H1 (cell line): ENCODE measurements at regions not wholly inside any gene's neighbourhood (a gene's known extent, or its start where the extent isn't known, plus 50 kb on each side); places are given as distances from the start of the nearest gene placed in this dataset.
A peak's percentile ranks its signal among the peaks of the same experiment; 100 is the strongest.

ENCODE experiments used
- CTCF ChIA-PET: fragments of 300-600 bp; sonication (Branson Sonifier 250); formaldehyde crosslinking; loops from one replicate; lab custom pipeline; 2021; ENCODE audit not compliant: partially characterized antibody; lab: Charles Lee
- POLR2A ChIA-PET: fragments of 300-600 bp; sonication (Branson Sonifier 250); formaldehyde crosslinking; loops from one replicate; lab custom pipeline; 2021; ENCODE audit warnings: inconsistent platforms; ENCODE audit not compliant: partially characterized antibody; lab: Charles Lee
- DNase-seq, 2 experiments: peaks; one replicate each; pipeline versions ENCODE4 v3.0.0 to v3.0.0-alpha.2; 2010 to 2022; ENCODE audit warnings: low spot score in 2 of 2, low read depth in 1 of 2, mixed read lengths in 1 of 2
- FAIRE-seq: peaks from 2 replicates; lab custom pipeline; 2011; peaks lifted over from hg19 to GRCh38; lab: Jason Lieb, UNC
- H2AFZ ChIP-seq: 2 replicates; pipeline ENCODE4 v1.8.1; 2012; ENCODE audit warnings: low read length, inconsistent platforms
- H2AK5ac ChIP-seq: 2 replicates; pipeline ENCODE4 v1.6.1; 2013; ENCODE audit warnings: low read depth, low read length
- H2BK120ac ChIP-seq: replicated peaks from 2 replicates; pipeline ENCODE3; 2013; ENCODE audit warnings: low read depth, low read length, inconsistent platforms
- H2BK12ac ChIP-seq: 2 replicates; pipeline ENCODE4 v1.6.1; 2013; ENCODE audit warnings: low read depth, low read length
- H2BK15ac ChIP-seq: 2 replicates; pipeline ENCODE4 v1.6.1; 2013; ENCODE audit warnings: low read length
- H2BK20ac ChIP-seq: 2 replicates; pipeline ENCODE4 v1.6.1; 2013; ENCODE audit warnings: low read length
- H2BK5ac ChIP-seq: 2 replicates; pipeline ENCODE4 v1.6.1; 2013; ENCODE audit warnings: low read depth, low read length
- H3K14ac ChIP-seq: 2 replicates; pipeline ENCODE4 v1.6.1; 2013; ENCODE audit warnings: inconsistent platforms; ENCODE audit not compliant: insufficient read length
- H3K18ac ChIP-seq: 2 replicates; pipeline ENCODE4 v1.6.1; 2013; ENCODE audit warnings: low read length; ENCODE audit errors: extremely low read depth
- H3K23ac ChIP-seq: 2 replicates; pipeline ENCODE4 v1.6.1; 2013; ENCODE audit warnings: inconsistent platforms; ENCODE audit not compliant: insufficient read length
- H3K23me2 ChIP-seq: 2 replicates; pipeline ENCODE4 v1.6.1; 2013; ENCODE audit warnings: low read depth, low read length
- H3K27ac ChIP-seq: 2 replicates; pipeline ENCODE4 v1.6.1; 2011; ENCODE audit warnings: low read depth, low read length, inconsistent platforms
- H3K27me3 ChIP-seq, 4 experiments: replicated peaks in 1 of 4; 1 replicate in 1 of 4; 2 replicates in 3 of 4; pipeline versions ENCODE4 v1.6.1 to v1.8.1; 2011 to 2013; ENCODE audit warnings: low read length in 3 of 4, mild to moderate bottlenecking in 3 of 4, inconsistent platforms in 2 of 4, mixed read lengths in 2 of 4, moderate library complexity in 1 of 4; ENCODE audit not compliant: control insufficient read depth in 3 of 4, insufficient read depth in 3 of 4; ENCODE audit errors: extremely low read depth in 1 of 4
- H3K36me3 ChIP-seq, 4 experiments: 2 replicates each; pipeline versions ENCODE4 v1.6.1 to v1.8.1; 2011 to 2013; ENCODE audit warnings: mild to moderate bottlenecking in 4 of 4, low read length in 3 of 4, moderate library complexity in 2 of 4, control low read depth in 1 of 4, inconsistent platforms in 1 of 4; ENCODE audit not compliant: insufficient read depth in 4 of 4, control insufficient read depth in 2 of 4
- H3K4ac ChIP-seq: replicated peaks from 2 replicates; pipeline ENCODE3; 2013; ENCODE audit warnings: low read length, low read depth, mixed read lengths, inconsistent platforms; ENCODE audit not compliant: insufficient read length
- H3K4me1 ChIP-seq, 4 experiments: replicated peaks in 1 of 4; 1 replicate in 1 of 4; 2 replicates in 3 of 4; pipeline versions ENCODE4 v1.6.1 to v1.8.1; 2011 to 2013; ENCODE audit warnings: low read length in 3 of 4, inconsistent platforms in 2 of 4, mixed read lengths in 1 of 4; ENCODE audit not compliant: insufficient read depth in 4 of 4, control insufficient read depth in 3 of 4
- H3K4me2 ChIP-seq, 2 experiments: 2 replicates each; pipeline versions ENCODE4 v1.6.1 to v1.8.1; 2011 to 2013; ENCODE audit warnings: low read depth in 2 of 2, low read length in 2 of 2, control low read depth in 1 of 2, inconsistent platforms in 1 of 2, mild to moderate bottlenecking in 1 of 2; ENCODE audit not compliant: insufficient read depth in 1 of 2
- H3K4me3 ChIP-seq, 4 experiments: fragments of 200-600, 300-600 bp in 1 of 4; sonication (generic), shearing (Covaris generic), sonication (Bioruptor Twin) in 1 of 4; 2 replicates each; pipeline versions ENCODE4 v1.5.1 to v1.8.1; 2011 to 2016; ENCODE audit warnings: low read length in 4 of 4, low read depth in 3 of 4, control low read depth in 2 of 4, inconsistent platforms in 2 of 4, mild to moderate bottlenecking in 2 of 4, mixed read lengths in 1 of 4, moderate library complexity in 1 of 4; ENCODE audit not compliant: insufficient read depth in 2 of 4; ENCODE audit errors: extremely low read depth in 1 of 4
- H3K56ac ChIP-seq: replicated peaks from 2 replicates; pipeline ENCODE3; 2013; ENCODE audit warnings: low read depth, mild to moderate bottlenecking, mixed read lengths, low read length, inconsistent platforms; ENCODE audit not compliant: insufficient read length
- H3K79me1 ChIP-seq: 2 replicates; pipeline ENCODE4 v1.6.1; 2013; ENCODE audit warnings: low read depth, low read length, control low read depth
- H3K79me2 ChIP-seq, 2 experiments: 2 replicates each; pipeline versions ENCODE4 v1.6.1 to v1.8.1; 2012 to 2013; ENCODE audit warnings: low read length in 2 of 2, mild to moderate bottlenecking in 2 of 2, inconsistent platforms in 1 of 2; ENCODE audit not compliant: insufficient read depth in 2 of 2, control insufficient read depth in 1 of 2
- H3K9ac ChIP-seq, 4 experiments: replicated peaks in 1 of 4; 1 replicate in 1 of 4; 2 replicates in 3 of 4; pipeline versions ENCODE4 v1.6.1 to v1.8.1; 2011 to 2013; ENCODE audit warnings: low read depth in 3 of 4, low read length in 3 of 4, control low read depth in 2 of 4, mild to moderate bottlenecking in 2 of 4, moderate library complexity in 2 of 4, inconsistent platforms in 1 of 4; ENCODE audit errors: extremely low read depth in 1 of 4
- H3K9me3 ChIP-seq, 2 experiments: 2 replicates each; pipeline versions ENCODE4 v1.6.1 to v1.8.1; 2012 to 2013; ENCODE audit warnings: mild to moderate bottlenecking in 2 of 2, moderate library complexity in 2 of 2, control low read depth in 1 of 2, inconsistent platforms in 1 of 2, low read depth in 1 of 2, low read length in 1 of 2, mixed read lengths in 1 of 2; ENCODE audit not compliant: insufficient read depth in 2 of 2
- H4K20me1 ChIP-seq, 2 experiments: replicated peaks in 1 of 2; 2 replicates each; pipeline versions ENCODE3 to v1.8.1; 2011 to 2013; ENCODE audit warnings: inconsistent platforms in 2 of 2, low read length in 2 of 2, mild to moderate bottlenecking in 1 of 2; ENCODE audit not compliant: insufficient read depth in 2 of 2, control insufficient read depth in 1 of 2
- H4K5ac ChIP-seq: 2 replicates; pipeline ENCODE4 v1.6.1; 2013; ENCODE audit warnings: low read length, low read depth, mixed read lengths, inconsistent platforms; ENCODE audit not compliant: insufficient read length
- H4K8ac ChIP-seq: 2 replicates; pipeline ENCODE4 v1.8.0; 2013; ENCODE audit warnings: mild to moderate bottlenecking, moderate library complexity, low read length, inconsistent platforms; ENCODE audit not compliant: insufficient read depth; ENCODE audit errors: extremely low read depth
- H4K91ac ChIP-seq: replicated peaks from 2 replicates; pipeline ENCODE3; 2013; ENCODE audit warnings: low read length, mixed read lengths, inconsistent platforms; ENCODE audit not compliant: insufficient read length
- CEBPB ChIP-seq: IDR thresholded peaks from 2 replicates; pipeline ENCODE4 v1.6.1; 2012; ENCODE audit warnings: low read depth, low read length
- CREB1 ChIP-seq: IDR thresholded peaks from 2 replicates; pipeline ENCODE4 v1.6.1; 2012; ENCODE audit warnings: inconsistent platforms
- NANOG ChIP-seq: IDR thresholded peaks from 2 replicates; pipeline ENCODE4 v1.6.1; 2011; ENCODE audit warnings: low read length, low read depth, mild to moderate bottlenecking, inconsistent platforms; ENCODE audit not compliant: insufficient read depth, poor library complexity, severe bottlenecking
- POU5F1 ChIP-seq: IDR thresholded peaks from 2 replicates; pipeline ENCODE4 v1.6.1; 2011; ENCODE audit warnings: low read depth, mild to moderate bottlenecking, low read length, moderate library complexity
- SAP30 ChIP-seq: fragments of 300-600 bp; sonication (generic); IDR thresholded peaks from 2 replicates; pipeline ENCODE4 v1.7.1; 2012; ENCODE audit warnings: low read length, moderate library complexity, mild to moderate bottlenecking, inconsistent platforms; ENCODE audit not compliant: insufficient read depth, insufficient replicate concordance
- SIN3A ChIP-seq, 2 experiments: IDR thresholded peaks in 1 of 2; conservative IDR thresholded peaks in 1 of 2; 2 replicates each; pipeline ENCODE4 v1.6.1; 2011 to 2012; ENCODE audit warnings: low read length in 2 of 2, improper control_type of control experiment in 1 of 2, low read depth in 1 of 2, mild to moderate bottlenecking in 1 of 2
- TAF1 ChIP-seq: IDR thresholded peaks from 2 replicates; pipeline ENCODE4 v1.6.1; 2011; ENCODE audit warnings: mild to moderate bottlenecking, low read depth, low read length
- TAF7 ChIP-seq: optimal IDR thresholded peaks from 2 replicates; pipeline ENCODE3; 2011; ENCODE audit warnings: low read depth, mild to moderate bottlenecking, inconsistent platforms, low read length, moderate library complexity, borderline replicate concordance
- TEAD4 ChIP-seq: IDR thresholded peaks from 2 replicates; pipeline ENCODE4 v1.6.1; 2012; ENCODE audit warnings: low read depth, low read length, inconsistent platforms, mixed read lengths
- ZNF274 ChIP-seq: IDR thresholded peaks from 2 replicates; pipeline ENCODE4 v1.7.0; 2012; ENCODE audit warnings: low read length, borderline replicate concordance; ENCODE audit errors: extremely low read depth
- whole genome bisulfite sequencing, 2 experiments: shearing (Covaris generic) in 1 of 2; methylation state at CpG; one replicate each; pipeline versions ENCODE4 v1.1.6 to v1.1.7; 2013 to 2015; ENCODE audit warnings: low lambda C conversion rate in 2 of 2, mixed read lengths in 2 of 2, inconsistent platforms in 1 of 2, low coverage in 1 of 2, missing lambda C conversion rate in 1 of 2; ENCODE audit not compliant: insufficient replicate concordance in 2 of 2, insufficient coverage in 1 of 2, insufficient read length in 1 of 2; ENCODE audit errors: extremely low coverage in 1 of 2, missing lambda C conversion rate in 1 of 2; 5-methylcytosine and 5-hydroxymethylcytosine counted together
- TF ChIP-seq, protein P1 (sequence below): IDR thresholded peaks from 2 replicates; pipeline ENCODE4 v1.6.1; 2011; ENCODE audit warnings: low read length, improper control_type of control experiment
- TF ChIP-seq, protein P2 (sequence below): IDR thresholded peaks from 2 replicates; pipeline ENCODE4 v1.6.1; 2012; ENCODE audit warnings: inconsistent platforms

DNA sequence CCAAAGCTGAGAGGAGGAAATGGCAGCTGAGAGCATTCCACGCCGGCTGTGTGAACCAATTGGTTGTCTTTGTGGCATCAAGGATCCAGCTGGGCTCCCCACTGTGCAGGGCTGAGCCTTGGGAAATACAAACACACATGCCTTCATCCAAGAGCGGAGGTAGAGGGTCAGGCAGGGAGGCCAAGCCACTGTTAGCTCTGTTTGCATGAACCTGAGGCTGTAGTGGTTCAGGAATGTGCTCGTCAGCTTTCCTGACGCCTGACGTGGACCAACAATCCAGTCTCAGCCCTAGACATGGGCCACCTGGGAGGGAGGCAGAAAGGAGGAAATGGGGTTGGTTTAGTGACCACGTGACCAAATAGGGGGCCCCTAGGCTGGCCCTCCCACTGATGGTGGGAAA is 276.9 kb downstream of the TLE3 start:
- 34% methylated on average over 7 of the region's 7 CpGs; no CpG with 5 or more reads in 1 of the 2 experiments for WGBS, 2 experiments
- peak; percentile 41 to 79 for DNase-seq
- TF ChIP-seq, protein P1, sequence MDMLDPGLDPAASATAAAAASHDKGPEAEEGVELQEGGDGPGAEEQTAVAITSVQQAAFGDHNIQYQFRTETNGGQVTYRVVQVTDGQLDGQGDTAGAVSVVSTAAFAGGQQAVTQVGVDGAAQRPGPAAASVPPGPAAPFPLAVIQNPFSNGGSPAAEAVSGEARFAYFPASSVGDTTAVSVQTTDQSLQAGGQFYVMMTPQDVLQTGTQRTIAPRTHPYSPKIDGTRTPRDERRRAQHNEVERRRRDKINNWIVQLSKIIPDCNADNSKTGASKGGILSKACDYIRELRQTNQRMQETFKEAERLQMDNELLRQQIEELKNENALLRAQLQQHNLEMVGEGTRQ = peak; percentile 49; the same call in 1 of the 2 replicates
- TF ChIP-seq CEBPB (no peak), TAF7 (no peak), CREB1 (peak; percentile 49; the same call in 1 of the 2 replicates), TAF1 (no peak), TEAD4 (peak; percentile 76), SIN3A (conservative IDR thresholded peaks at IDR 0.05 in 1 of 2, IDR thresholded peaks at IDR 0.05 in 1 of 2; ENCODE audit: low read depth in 1 of 2, low read length in 2 of 2) (peak in 1 of 2 experiments; percentile 71; a peak in 1 of 4 replicates), POU5F1 (no peak), SAP30 (no peak), ZNF274 (no peak), NANOG (peak; percentile 87)
- TF ChIP-seq, protein P2, sequence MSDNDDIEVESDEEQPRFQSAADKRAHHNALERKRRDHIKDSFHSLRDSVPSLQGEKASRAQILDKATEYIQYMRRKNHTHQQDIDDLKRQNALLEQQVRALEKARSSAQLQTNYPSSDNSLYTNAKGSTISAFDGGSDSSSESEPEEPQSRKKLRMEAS = peak; percentile 91

More for the DNA sequence above, 276.9 kb downstream of the TLE3 start:
- no peak overlapping the region for H4K91ac ChIP-seq
- H2BK12ac ChIP-seq = peak overlapping the region; percentile 53; the same call in 1 of the 2 replicates
- H3K79me2 ChIP-seq = no peaks in the 10 kb centered on the region
- no peaks in the 10 kb centered on the region for H4K20me1 ChIP-seq
- peaks cover 2% of the 10 kb centered on the region; the same call in 1 of the 2 replicates for H3K23me2 ChIP-seq
- no peak overlapping the region for H3K4me3 ChIP-seq
- peak overlapping the region in 1 of 2 experiments; percentile 1; a peak in 1 of 4 replicates for H3K4me2 ChIP-seq
- peaks cover 0 to 5% (median 2%) of the 10 kb centered on the region in 4 experiments; a peak in 1 of 7 replicates for H3K27me3 ChIP-seq
- peaks cover 0 to 8% (median 5%) of the 10 kb centered on the region in 4 experiments; a peak in 4 of 7 replicates for H3K4me1 ChIP-seq
- H4K5ac ChIP-seq = no peak overlapping the region
- H3K9ac ChIP-seq = no peak overlapping the region
- peak overlapping the region; percentile 36; the same call in 1 of the 2 replicates for H2BK15ac ChIP-seq
- H3K18ac ChIP-seq = 0 out of 2 replicates have a peak overlapping the region, but pooled peaks have one; percentile 9
- H2BK120ac ChIP-seq = no peak overlapping the region
- H2AFZ ChIP-seq = no peak overlapping the region
- ChIA-PET CTCF (interaction anchor here (0.7 to 1.3 kb wide), 6 partner anchors 8 to 93 kb away, joined by 3 read pairs; no protein-coding TSS in a partner anchor), POLR2A (interaction anchor here (0.9 kb wide), 1 partner anchor 14 kb away, joined by 4 read pairs; no protein-coding TSS in a partner anchor)
- 0 out of 2 replicates have a peak overlapping the region, but pooled peaks have one; percentile 11 for H2BK20ac ChIP-seq
- H3K27ac ChIP-seq = no peak overlapping the region
- H3K79me1 ChIP-seq = no peaks in the 10 kb centered on the region
- no peak overlapping the region for H3K14ac ChIP-seq
- H4K8ac ChIP-seq = no peak overlapping the region
- peak; percentile 79 for FAIRE-seq
- H2AK5ac ChIP-seq = no peak overlapping the region
- no peaks in the 10 kb centered on the region for H3K36me3 ChIP-seq
- no peak overlapping the region for H2BK5ac ChIP-seq
- no peak overlapping the region for H3K56ac ChIP-seq
- H3K23ac ChIP-seq = no peak overlapping the region
- no peak overlapping the region for H3K4ac ChIP-seq
- no peaks in the 10 kb centered on the region for H3K9me3 ChIP-seq
